PFSK-1 (cell line): ENCODE measurements at regions not wholly inside any gene's neighbourhood (a gene's known extent, or its start where the extent isn't known, plus 50 kb on each side); places are given as distances from the start of the nearest gene placed in this dataset.

Experiments used
- FOXP2 ChIP-seq: optimal IDR thresholded peaks from 2 replicates; pipeline ENCODE3; 2011; ENCODE audit warnings: borderline replicate concordance, control low read depth, inconsistent platforms; ENCODE audit not compliant: insufficient read depth; ENCODE audit errors: extremely low read length, extremely low read depth
- POLR2AphosphoS5 ChIP-seq: IDR thresholded peaks from 2 replicates; pipeline ENCODE4 v1.6.1; 2012; ENCODE audit warnings: low read depth, mild to moderate bottlenecking, control low read depth, low read length, moderate library complexity
- REST ChIP-seq, 2 experiments: IDR thresholded peaks; 2 replicates each; pipeline versions ENCODE4 v1.6.1 to v1.8.0; 2011 to 2012; ENCODE audit warnings: low read depth in 2 of 2, low read length in 2 of 2, control low read depth in 1 of 2, inconsistent platforms in 1 of 2, mild to moderate bottlenecking in 1 of 2, moderate library complexity in 1 of 2; ENCODE audit not compliant: insufficient read depth in 1 of 2
- SIN3A ChIP-seq: IDR thresholded peaks from 2 replicates; pipeline ENCODE4 v1.6.1; 2012; ENCODE audit warnings: mild to moderate bottlenecking, low read length, moderate library complexity, borderline replicate concordance; ENCODE audit not compliant: insufficient read depth
- TAF1 ChIP-seq: IDR thresholded peaks from 2 replicates; pipeline ENCODE4 v1.6.1; 2012; ENCODE audit warnings: low read length, control low read depth, borderline replicate concordance; ENCODE audit not compliant: insufficient read depth

- TF ChIP-seq POLR2AphosphoS5 (no peak), FOXP2 (no peak), REST (IDR thresholded peaks at IDR 0.05; ENCODE audit: insufficient read depth in 1 of 2, low read depth in 2 of 2, low read length in 2 of 2) (no peak), TAF1 (no peak), SIN3A (no peak)
Measured at GRCh38 chr10:1923998-1924397, 186.7 kb upstream of the ADARB2 start.
